ENCODE measurements at regions not wholly inside any gene's neighbourhood (a gene's known extent, or its start where the extent isn't known, plus 50 kb on each side); places are given as distances from the start of the nearest gene placed in this dataset.
"Not testable (repeated sequence)": the region's sequence is repeated elsewhere in the genome, so short reads cannot be mapped to it uniquely, and the experiment has no call there.

- no peak overlapping the region for H3K27ac ChIP-seq
- no peak for TF ChIP-seq CTCF (IDR thresholded peaks at IDR 0.05)
- no peak for TF ChIP-seq POLR2A (IDR thresholded peaks at IDR 0.05)
- TF ChIP-seq POLR2AphosphoS5 (IDR thresholded peaks at IDR 0.05), result no peak
- TF ChIP-seq EP300 (IDR thresholded peaks at IDR 0.05), result no peak
- DNase-seq, result no peak
- no peaks in the 10 kb centered on the region for H3K4me1 ChIP-seq
- intact Hi-C loops (cut with DNase I), result no loop called here
- H3K36me3 ChIP-seq, result no peaks in the 10 kb centered on the region
- WGBS, 2 donors, result 82 to 88% methylated on average over 4 of the region's 4 CpGs
- H3K4me3 ChIP-seq, result no peak overlapping the region
- no peaks in the 10 kb centered on the region for H3K27me3 ChIP-seq
- no peaks in the 10 kb centered on the region for H3K9me3 ChIP-seq
Measured at GRCh38 chr5:121426153-121426552, 425.5 kb upstream of the FTMT start.

GRCh38 chr5:121429761-121430160 lies 421.9 kb upstream of the FTMT start:
- no peak for DNase-seq
- Histone ChIP-seq H3K4me1 (no peaks in the 10 kb centered on the region), H3K36me3 (no peaks in the 10 kb centered on the region), H3K9me3 (no peaks in the 10 kb centered on the region), H3K4me3 (no peak overlapping the region), H3K27ac (no peak overlapping the region), H3K27me3 (no peaks in the 10 kb centered on the region)
- intact Hi-C loops (cut with DNase I), result no loop called here
- 74 to 78% methylated on average over 1 of the region's 1 CpG for WGBS, 2 donors
- no peak for TF ChIP-seq POLR2A (IDR thresholded peaks at IDR 0.05)
- TF ChIP-seq EP300 (IDR thresholded peaks at IDR 0.05), result no peak
- TF ChIP-seq CTCF (IDR thresholded peaks at IDR 0.05), result no peak
- TF ChIP-seq POLR2AphosphoS5 (IDR thresholded peaks at IDR 0.05), result no peak

- TF ChIP-seq CTCF (IDR thresholded peaks at IDR 0.05), result no peak
- TF ChIP-seq POLR2AphosphoS5 (IDR thresholded peaks at IDR 0.05), result no peak
- no peak for TF ChIP-seq EP300 (IDR thresholded peaks at IDR 0.05)
- no peak for TF ChIP-seq POLR2A (IDR thresholded peaks at IDR 0.05)
- no peak overlapping the region for H3K27ac ChIP-seq
- intact Hi-C loops (cut with DNase I), result no loop called here
- H3K9me3 ChIP-seq, result no peaks in the 10 kb centered on the region
- no peaks in the 10 kb centered on the region for H3K27me3 ChIP-seq
- H3K4me3 ChIP-seq, result no peak overlapping the region
- DNase-seq, result no peak
- 23 to 52% methylated on average over 4 of the region's 4 CpGs for WGBS, 2 donors
- H3K36me3 ChIP-seq, result no peaks in the 10 kb centered on the region
- no peaks in the 10 kb centered on the region for H3K4me1 ChIP-seq
Measured at GRCh38 chr5:121430538-121430937, 421.1 kb upstream of the FTMT start.

GRCh38 chr5:121445511-121445910 lies 406.2 kb upstream of the FTMT start:
- H3K4me1 ChIP-seq, result no peaks in the 10 kb centered on the region
- no peaks in the 10 kb centered on the region for H3K27me3 ChIP-seq
- no peak overlapping the region for H3K27ac ChIP-seq
- intact Hi-C loops (cut with DNase I), result no loop called here
- H3K9me3 ChIP-seq, result peaks cover 0 to 2% (median 0%) of the 10 kb centered on the region in 4 donors
- no peak for DNase-seq
- TF ChIP-seq POLR2A (IDR thresholded peaks at IDR 0.05) (no peak), POLR2AphosphoS5 (IDR thresholded peaks at IDR 0.05) (no peak), CTCF (IDR thresholded peaks at IDR 0.05) (no peak), EP300 (IDR thresholded peaks at IDR 0.05) (no peak)
- WGBS, 2 donors, result 60 to 77% methylated on average over 2 of the region's 2 CpGs
- H3K36me3 ChIP-seq, result no peaks in the 10 kb centered on the region
- H3K4me3 ChIP-seq, result no peak overlapping the region

- DNase-seq, result no peak
- Histone ChIP-seq H3K4me3 (no peak overlapping the region), H3K36me3 (no peaks in the 10 kb centered on the region), H3K4me1 (no peaks in the 10 kb centered on the region), H3K27me3 (no peaks in the 10 kb centered on the region), H3K9me3 (no peaks in the 10 kb centered on the region), H3K27ac (no peak overlapping the region)
- intact Hi-C loops (cut with DNase I), result no loop called here
- WGBS, 2 donors, result 66 to 76% methylated on average over 3 of the region's 3 CpGs
- TF ChIP-seq CTCF (IDR thresholded peaks at IDR 0.05) (no peak), POLR2A (IDR thresholded peaks at IDR 0.05) (no peak), POLR2AphosphoS5 (IDR thresholded peaks at IDR 0.05) (no peak), EP300 (IDR thresholded peaks at IDR 0.05) (no peak)
Measured at GRCh38 chr5:121462441-121462840, 389.2 kb upstream of the FTMT start.

- H3K27me3 ChIP-seq; H3K9me3 ChIP-seq; DNase-seq; H3K36me3 ChIP-seq; H3K4me1 ChIP-seq; H3K4me3 ChIP-seq; intact Hi-C loops (cut with DNase I); H3K27ac ChIP-seq: not testable (repeated sequence)
Measured at GRCh38 chr5:121471222-121471621, 380.5 kb upstream of the FTMT start.

Data from sigmoid colon (tissue), 6 donors.